A673 (cell line): ENCODE measurements at regions not wholly inside any gene's neighbourhood (a gene's known extent, or its start where the extent isn't known, plus 50 kb on each side); places are given as distances from the start of the nearest gene placed in this dataset.

Experiments used
- BruUV-seq: library from RNA; stranded (reverse); fragments of 400-500 nt; replicated peaks from 2 replicates; lab custom pipeline; 2021; lab: Mats Ljungman, UMichigan
- CTCF ChIA-PET: fragments of 300-600 bp; sonication (Branson Sonifier 250); formaldehyde crosslinking; loops from one replicate; lab custom pipeline; 2022; ENCODE audit warnings: antibody characterized with exemption; lab: Charles Lee
- POLR2A ChIA-PET: fragments of 300-600 bp; sonication (Branson Sonifier 250); formaldehyde crosslinking; loops from one replicate; lab custom pipeline; 2022; ENCODE audit warnings: antibody characterized with exemption; ENCODE audit not compliant: low non-redundant PET; lab: Charles Lee
- DNase-seq: peaks from one replicate; pipeline ENCODE4 v3.0.0-alpha.2; 2015; ENCODE audit warnings: low spot score
- H3K27ac ChIP-seq: fragments of 200-600 bp; sonication (generic); 2 replicates; pipeline ENCODE4 v1.5.1; 2016; ENCODE audit warnings: mixed run types, low read depth, mild to moderate bottlenecking, mixed read lengths, antibody characterized with exemption, low read length; ENCODE audit not compliant: poor library complexity, severe bottlenecking
- H3K27me3 ChIP-seq: fragments of 200-600 bp; sonication (generic); replicated peaks from 2 replicates; pipeline ENCODE4 v1.6.1; 2017; ENCODE audit warnings: mixed run types, low read depth, mild to moderate bottlenecking, mixed read lengths, antibody characterized with exemption, low read length; ENCODE audit not compliant: insufficient read depth, poor library complexity
- H3K36me3 ChIP-seq: fragments of 200-600 bp; sonication (generic); 2 replicates; pipeline ENCODE4 v1.6.1; 2016; ENCODE audit warnings: mixed run types, mild to moderate bottlenecking, mixed read lengths, antibody characterized with exemption, low read length; ENCODE audit not compliant: insufficient read depth, poor library complexity, severe bottlenecking
- H3K4me1 ChIP-seq: fragments of 200-600 bp; sonication (generic); 2 replicates; pipeline ENCODE4 v1.6.1; 2017; ENCODE audit warnings: mixed run types, mild to moderate bottlenecking, mixed read lengths, antibody characterized with exemption, low read length; ENCODE audit not compliant: insufficient read depth, poor library complexity, severe bottlenecking
- H3K4me3 ChIP-seq: fragments of 200-600 bp; sonication (generic); 2 replicates; pipeline ENCODE4 v1.5.1; 2016; ENCODE audit warnings: low read depth, mixed run types, mild to moderate bottlenecking, mixed read lengths, low read length; ENCODE audit not compliant: poor library complexity, severe bottlenecking
- H3K9me3 ChIP-seq: fragments of 200-600 bp; sonication (generic); 2 replicates; pipeline ENCODE4 v1.6.1; 2016; ENCODE audit warnings: mixed run types, low read depth, mild to moderate bottlenecking, mixed read lengths, antibody characterized with exemption, low read length; ENCODE audit not compliant: poor library complexity, severe bottlenecking
- EZH2 ChIP-seq: fragments of 200-600 bp; sonication (generic); IDR thresholded peaks from 2 replicates; pipeline ENCODE4 v1.6.1; 2017; ENCODE audit warnings: borderline replicate concordance, low read depth, mild to moderate bottlenecking, mixed read lengths, antibody characterized with exemption, low read length; ENCODE audit not compliant: poor library complexity, severe bottlenecking
- intact Hi-C: fragments of 100-400 bp; cut with micrococcal nuclease; formaldehyde crosslinking; loops from one replicate; pipeline ENCODE4 v1.10.0; 2022; ENCODE audit not compliant: unreplicated experiment
- TF ChIP-seq, protein P1 (sequence below): fragments of 300-800, 200-600 bp; sonication (generic); conservative IDR thresholded peaks from 2 replicates; pipeline ENCODE4 v1.5.1; 2017; ENCODE audit warnings: low read depth, mild to moderate bottlenecking, antibody characterized with exemption, low read length, moderate library complexity, mixed read lengths

DNA sequence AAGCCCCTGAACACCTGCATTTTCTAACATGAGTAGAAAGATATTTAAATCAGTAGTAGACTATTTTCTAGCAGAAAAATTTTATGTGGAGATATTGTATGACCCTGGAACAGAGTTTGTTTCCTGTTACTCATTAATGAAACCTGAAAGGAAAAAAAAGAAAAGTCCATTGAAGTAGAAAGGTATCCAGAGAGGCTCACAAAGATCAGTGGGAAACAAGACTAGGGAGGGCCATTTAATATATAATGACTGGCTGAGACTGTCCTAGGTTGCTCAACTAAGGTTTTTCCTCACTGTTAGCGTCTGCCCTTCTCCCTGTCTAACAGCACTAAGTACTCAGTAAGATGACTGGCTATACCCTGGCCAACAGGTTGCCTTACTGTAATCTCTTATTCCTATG, 788.6 kb downstream of the GLUD2 start:
- intact Hi-C loops = no loop called here
- no peaks in the 10 kb centered on the region for H3K36me3 ChIP-seq
- POLR2A ChIA-PET = no interaction called here

DNA sequence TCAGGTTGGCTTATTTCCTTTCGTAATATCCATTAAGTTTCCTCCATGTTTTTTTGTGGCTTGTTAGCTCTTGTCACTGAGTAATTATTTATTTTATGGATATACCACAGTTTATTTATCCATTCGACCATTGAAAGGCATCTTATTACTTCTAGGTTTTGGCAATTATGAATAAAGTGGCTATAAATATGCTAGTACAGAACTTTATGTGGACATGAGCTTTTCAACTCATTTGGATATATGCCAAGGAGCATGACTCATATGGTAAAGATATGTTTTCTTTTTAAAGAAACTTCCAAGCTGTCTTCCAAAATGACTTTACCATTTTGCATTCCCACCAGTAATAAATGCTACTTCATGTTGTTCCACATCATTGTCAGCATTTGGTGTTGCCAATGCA, 803.6 kb downstream of the GLUD2 start:
- ChIA-PET CTCF (no interaction called here), POLR2A (no interaction called here)
- no peak overlapping the region for H3K27ac ChIP-seq
- intact Hi-C loops = no loop called here
- peak; percentile 22 for DNase-seq
- H3K36me3 ChIP-seq = no peaks in the 10 kb centered on the region
- H3K4me1 ChIP-seq = no peaks in the 10 kb centered on the region
- no peaks in the 10 kb centered on the region for H3K27me3 ChIP-seq
- BruUV-seq = no TSS peak
- H3K4me3 ChIP-seq = no peak overlapping the region
- H3K9me3 ChIP-seq = no peaks in the 10 kb centered on the region
- TF ChIP-seq EZH2 = no peak
- TF ChIP-seq, protein P1, sequence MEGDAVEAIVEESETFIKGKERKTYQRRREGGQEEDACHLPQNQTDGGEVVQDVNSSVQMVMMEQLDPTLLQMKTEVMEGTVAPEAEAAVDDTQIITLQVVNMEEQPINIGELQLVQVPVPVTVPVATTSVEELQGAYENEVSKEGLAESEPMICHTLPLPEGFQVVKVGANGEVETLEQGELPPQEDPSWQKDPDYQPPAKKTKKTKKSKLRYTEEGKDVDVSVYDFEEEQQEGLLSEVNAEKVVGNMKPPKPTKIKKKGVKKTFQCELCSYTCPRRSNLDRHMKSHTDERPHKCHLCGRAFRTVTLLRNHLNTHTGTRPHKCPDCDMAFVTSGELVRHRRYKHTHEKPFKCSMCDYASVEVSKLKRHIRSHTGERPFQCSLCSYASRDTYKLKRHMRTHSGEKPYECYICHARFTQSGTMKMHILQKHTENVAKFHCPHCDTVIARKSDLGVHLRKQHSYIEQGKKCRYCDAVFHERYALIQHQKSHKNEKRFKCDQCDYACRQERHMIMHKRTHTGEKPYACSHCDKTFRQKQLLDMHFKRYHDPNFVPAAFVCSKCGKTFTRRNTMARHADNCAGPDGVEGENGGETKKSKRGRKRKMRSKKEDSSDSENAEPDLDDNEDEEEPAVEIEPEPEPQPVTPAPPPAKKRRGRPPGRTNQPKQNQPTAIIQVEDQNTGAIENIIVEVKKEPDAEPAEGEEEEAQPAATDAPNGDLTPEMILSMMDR = no peak

More for the DNA sequence above, 788.6 kb downstream of the GLUD2 start:
- no TSS peak for BruUV-seq
- no peaks in the 10 kb centered on the region for H3K27me3 ChIP-seq
- H3K4me1 ChIP-seq = no peaks in the 10 kb centered on the region
- no peak overlapping the region for H3K4me3 ChIP-seq
- no peaks in the 10 kb centered on the region for H3K9me3 ChIP-seq
- H3K27ac ChIP-seq = no peak overlapping the region
- TF ChIP-seq EZH2 = no peak
- TF ChIP-seq, protein P1 = no peak
- CTCF ChIA-PET = no interaction called here
- DNase-seq = no peak

DNA sequence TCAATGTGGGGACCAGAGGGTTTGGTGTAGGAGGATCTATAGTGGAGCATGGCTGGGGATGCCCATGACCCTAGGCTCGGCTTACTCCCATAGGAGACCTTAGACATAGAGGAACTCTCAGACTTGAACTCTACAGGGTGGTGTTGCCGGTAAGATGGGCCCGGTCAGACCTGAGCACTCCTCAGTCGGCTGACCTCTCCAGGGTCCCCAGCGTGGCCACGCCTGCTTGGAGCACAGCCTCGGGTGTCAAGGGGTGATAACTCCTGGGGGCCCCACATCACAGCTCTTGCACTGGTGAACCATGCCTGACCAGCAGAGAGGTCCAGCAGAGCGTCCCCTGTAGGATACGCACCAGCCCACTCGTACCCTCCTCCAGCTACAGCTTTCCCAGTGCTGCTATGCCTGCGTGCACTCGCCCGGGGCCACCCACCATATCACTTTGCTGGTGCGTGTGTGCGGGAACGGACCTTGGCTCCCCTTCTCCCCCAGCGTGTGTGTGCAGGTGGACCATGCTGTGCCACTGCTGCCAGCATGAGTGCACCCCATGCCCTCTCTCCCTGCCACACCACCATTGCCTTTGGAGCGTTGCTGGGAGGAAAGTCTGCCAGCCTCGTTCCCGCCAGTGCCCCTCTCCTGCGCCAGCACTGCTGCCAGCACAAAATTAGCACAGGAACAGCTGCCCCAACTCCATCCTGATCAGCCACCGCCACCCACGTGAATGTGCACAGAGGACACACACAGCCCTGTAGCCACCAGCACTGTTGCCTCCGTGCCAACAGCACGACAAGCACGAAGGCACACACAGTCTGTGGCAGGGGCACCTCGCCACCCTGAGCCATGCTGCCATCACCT, 806.6 kb downstream of the GLUD2 start:
- Histone ChIP-seq H3K4me3 (no peak overlapping the region), H3K27ac (no peak overlapping the region), H3K9me3 (no peaks in the 10 kb centered on the region), H3K4me1 (no peaks in the 10 kb centered on the region), H3K27me3 (no peaks in the 10 kb centered on the region), H3K36me3 (no peaks in the 10 kb centered on the region)
- no peak for DNase-seq
- BruUV-seq = no TSS peak
- POLR2A ChIA-PET = no interaction called here
- CTCF ChIA-PET = no interaction called here
- TF ChIP-seq, protein P1 = no peak
- no peak for TF ChIP-seq EZH2
- intact Hi-C loops = no loop called here
